ENCODE measurements at regions not wholly inside any gene's neighbourhood (a gene's known extent, or its start where the extent isn't known, plus 50 kb on each side); places are given as distances from the start of the nearest gene placed in this dataset.

GRCh38 chr1:172916116-172916515 is 134.6 kb downstream of the TNFSF18 start:
- H2BK120ac ChIP-seq (ENCODE audit: low read depth, low read length, poor library complexity, severe bottlenecking), result no peak overlapping the region
- Mint-ChIP-seq H3K27me3 (ENCODE audit: low read depth) (peaks cover 1% of the 10 kb centered on the region; the same call in 1 of the 2 replicates), H3K27ac (no peak overlapping the region), H3K36me3 (ENCODE audit: insufficient read depth in 1 of 3, low read depth in 3 of 3) (peaks cover 9 to 14% (median 11%) of the 10 kb centered on the region in 3 experiments; a peak in 6 of 7 replicates), H3K4me1 (no peaks in the 10 kb centered on the region), H3K9me3 (peaks cover 13 to 14% of the 10 kb centered on the region in 2 experiments), H3K4me3 (no peak overlapping the region)
- H3K56ac ChIP-seq (ENCODE audit: insufficient read length, low read depth, low read length), result no peak overlapping the region
- H3K9ac ChIP-seq (ENCODE audit: extremely low read depth, insufficient read length, low read length), result no peak overlapping the region
- H3K79me1 ChIP-seq (ENCODE audit: insufficient read depth, low read depth, low read length, poor library complexity, severe bottlenecking), result no peaks in the 10 kb centered on the region
- WGBS (ENCODE audit: extremely low coverage, insufficient read length, low lambda C conversion rate), result no CpG with 5 or more reads among the region's 2 CpGs
- no peak overlapping the region for H2AK5ac ChIP-seq (ENCODE audit: insufficient read length, low read length)
- H3K23me2 ChIP-seq (ENCODE audit: insufficient read length, low read depth, low read length, poor library complexity, severe bottlenecking), result no peaks in the 10 kb centered on the region
- no peak overlapping the region for H3T11ph ChIP-seq (ENCODE audit: low read length)
- DNase-seq, result no peak
- H2AFZ ChIP-seq (ENCODE audit: low read length), result no peak overlapping the region
- H2BK15ac ChIP-seq (ENCODE audit: low read depth, low read length), result no peak overlapping the region
- no peak overlapping the region for H3K4me2 ChIP-seq (ENCODE audit: insufficient read depth, insufficient read length, low read length)
- H4K91ac ChIP-seq (ENCODE audit: insufficient read length, low read depth, low read length), result no peak overlapping the region
- no peak overlapping the region for H3K23ac ChIP-seq (ENCODE audit: insufficient read length, low read depth, low read length)
- no peak overlapping the region for H2BK5ac ChIP-seq (ENCODE audit: insufficient read length, low read length)
- no peak overlapping the region for H3K14ac ChIP-seq (ENCODE audit: insufficient read depth, low read length)
- no peak overlapping the region for H2BK12ac ChIP-seq (ENCODE audit: insufficient read length, low read depth, low read length)
- no peak overlapping the region for H3K27ac ChIP-seq (ENCODE audit: insufficient read length, low read depth, low read length)
- no peak for TF ChIP-seq CTCF (conservative IDR thresholded peaks at IDR 0.05)
- H3K18ac ChIP-seq (ENCODE audit: insufficient read length, low read depth, low read length), result no peak overlapping the region
- no peak overlapping the region for H4K5ac ChIP-seq (ENCODE audit: insufficient read length, low read depth, low read length)
- H3K9me3 ChIP-seq (ENCODE audit: control insufficient read depth, low read depth, low read length), result peaks cover 20% of the 10 kb centered on the region
- H3K27me3 ChIP-seq (ENCODE audit: insufficient read depth, low read length), result no peaks in the 10 kb centered on the region
- H2BK20ac ChIP-seq (ENCODE audit: low read depth, low read length, poor library complexity, severe bottlenecking), result no peak overlapping the region
- H3K79me2 ChIP-seq (ENCODE audit: insufficient read depth, low read length), result no peaks in the 10 kb centered on the region
- no peaks in the 10 kb centered on the region for H4K20me1 ChIP-seq (ENCODE audit: control insufficient read depth, insufficient read depth, insufficient read length)
- H4K8ac ChIP-seq (replicated peaks; ENCODE audit: insufficient read length, low read depth, low read length), result no peak overlapping the region
- H3K4ac ChIP-seq (ENCODE audit: low read depth, low read length), result no peak overlapping the region
- H3K4me1 ChIP-seq (ENCODE audit: insufficient read depth, low read length), result no peaks in the 10 kb centered on the region

Measured in H9 (cell line).